ENCODE measurements at regions not wholly inside any gene's neighbourhood (a gene's known extent, or its start where the extent isn't known, plus 50 kb on each side); places are given as distances from the start of the nearest gene placed in this dataset.

GRCh38 chr6:167711768-167712730, 114.7 kb upstream of the AFDN start:
- no peak overlapping the region for H3K4me3 ChIP-seq (ENCODE audit: insufficient read depth, low read depth, low read length)
- no peaks in the 10 kb centered on the region for H3K36me3 ChIP-seq (ENCODE audit: control insufficient read depth, insufficient read depth, low read length)
- intact Hi-C loops (cut with micrococcal nuclease) = no loop called here
- H3K27me3 ChIP-seq (ENCODE audit: control insufficient read depth, insufficient read depth, low read length) = no peaks in the 10 kb centered on the region
- no peaks in the 10 kb centered on the region for H3K4me1 ChIP-seq (ENCODE audit: control insufficient read depth, insufficient read depth, low read length)
- H4K5ac ChIP-seq (ENCODE audit: low read depth, low read length) = no peak overlapping the region
- no peak overlapping the region for H3K9ac ChIP-seq (ENCODE audit: low read depth, low read length)
- no peaks in the 10 kb centered on the region for H3K9me1 ChIP-seq (ENCODE audit: insufficient read depth, low read length)
- H2BK15ac ChIP-seq (ENCODE audit: low read depth, low read length) = no peak overlapping the region
- H3K14ac ChIP-seq (replicated peaks; ENCODE audit: low read depth, low read length) = no peak overlapping the region
- no peak overlapping the region for H2BK5ac ChIP-seq (ENCODE audit: low read depth, low read length, poor library complexity, severe bottlenecking)
- no peak overlapping the region for H3K27ac ChIP-seq (ENCODE audit: insufficient read depth, low read length)
- WGBS, 2 experiments (ENCODE audit: extremely low coverage in 2 of 2, insufficient read length in 1 of 2) = 86% methylated on average over 5 of the region's 19 CpGs; no CpG with 5 or more reads in 1 of the 2 experiments
- H3K56ac ChIP-seq (ENCODE audit: extremely low read depth, insufficient read depth, low read length) = no peak overlapping the region
- peaks cover 49% of the 10 kb centered on the region for H3K9me3 ChIP-seq (ENCODE audit: control insufficient read depth, insufficient read depth, low read length)
- ChIA-PET CTCF (no interaction called here), POLR2A (ENCODE audit: unreplicated experiment) (no interaction called here)
- DNase-seq = no peak
- no peak overlapping the region for H2AK9ac ChIP-seq (replicated peaks; ENCODE audit: low read depth, low read length, poor library complexity)
- H4K91ac ChIP-seq (ENCODE audit: insufficient read depth, low read depth, low read length) = no peak overlapping the region
- no TSS peak for BruUV-seq (replicated peaks)
- in situ Hi-C loops (cut with MboI; ENCODE audit: low sequenced_read_pairs) = no loop called here
- H2AFZ ChIP-seq (replicated peaks; ENCODE audit: low read length, poor library complexity) = no peak overlapping the region
- ATAC-seq (ENCODE audit: low read depth) = no peak
- dilution Hi-C loops (cut with HindIII; ENCODE audit: low sequenced_read_pairs, unreplicated experiment) = no loop called here
- TF ChIP-seq MAZ (IDR thresholded peaks at IDR 0.05; ENCODE audit: borderline replicate concordance, low read depth, low read length) (no peak), FOS (IDR thresholded peaks at IDR 0.05; ENCODE audit: low read depth, low read length) (no peak), MXI1 (IDR thresholded peaks at IDR 0.05; ENCODE audit: borderline replicate concordance, low read depth, low read length) (no peak), ELK1 (IDR thresholded peaks at IDR 0.05; ENCODE audit: borderline replicate concordance, low read depth, low read length) (no peak), RCOR1 (IDR thresholded peaks at IDR 0.05; ENCODE audit: insufficient replicate concordance, low read length) (no peak), USF2 (IDR thresholded peaks at IDR 0.05; ENCODE audit: low read depth, low read length) (no peak)
- no peaks in the 10 kb centered on the region for H3K79me1 ChIP-seq (ENCODE audit: low read depth in 1 of 2, low read length in 2 of 2)
- H3K18ac ChIP-seq (ENCODE audit: low read depth, low read length) = no peak overlapping the region
- H4K20me1 ChIP-seq (ENCODE audit: insufficient read depth, low read length) = no peaks in the 10 kb centered on the region
- H2BK20ac ChIP-seq (ENCODE audit: low read depth, low read length) = no peak overlapping the region
- H3K4me2 ChIP-seq (ENCODE audit: low read depth, low read length) = no peak overlapping the region
- H3K23ac ChIP-seq (ENCODE audit: low read depth, low read length) = no peak overlapping the region
- H3K4ac ChIP-seq (ENCODE audit: low read depth, low read length) = no peak overlapping the region
- no peak overlapping the region for H2AK5ac ChIP-seq (ENCODE audit: low read depth, low read length)
- H4K8ac ChIP-seq (ENCODE audit: low read depth in 2 of 2, low read length in 2 of 2) = no peak overlapping the region
- H2BK120ac ChIP-seq (ENCODE audit: low read depth, low read length) = no peak overlapping the region

Measured in IMR-90 (cell line).